CD4-positive, alpha-beta memory T cell (primary cell): ENCODE measurements at regions not wholly inside any gene's neighbourhood (a gene's known extent, or its start where the extent isn't known, plus 50 kb on each side); places are given as distances from the start of the nearest gene placed in this dataset.

Experiments used
- CTCF ChIA-PET: fragments of 350-600 bp; sonication (Branson Sonifier 250); formaldehyde crosslinking; loops from one replicate; lab custom pipeline; 2021; ENCODE audit warnings: inconsistent platforms; ENCODE audit not compliant: partially characterized antibody; lab: Charles Lee
- POLR2A ChIA-PET: fragments of 350-600 bp; sonication (Branson Sonifier 250); formaldehyde crosslinking; loops from one replicate; lab custom pipeline; 2021; ENCODE audit not compliant: partially characterized antibody; lab: Charles Lee
- DNase-seq, 5 donors: peaks; one replicate each; pipeline versions ENCODE4 v3.0.0 to v3.0.0-alpha.2; 2020 to 2022; ENCODE audit warnings: mixed read lengths in 1 of 5
- H3K27ac ChIP-seq: one replicate; pipeline ENCODE4 v1.7.0; 2013; ENCODE audit warnings: low read depth, low read length
- H3K27me3 ChIP-seq: 2 replicates; pipeline ENCODE4 v1.7.0; 2013; ENCODE audit warnings: mild to moderate bottlenecking, low read length, moderate library complexity; ENCODE audit not compliant: insufficient read depth
- H3K36me3 ChIP-seq: 2 replicates; pipeline ENCODE4 v1.7.0; 2013; ENCODE audit warnings: mild to moderate bottlenecking, low read length, moderate library complexity; ENCODE audit not compliant: insufficient read depth
- H3K4me1 ChIP-seq: 2 replicates; pipeline ENCODE4 v1.7.0; 2013; ENCODE audit warnings: mild to moderate bottlenecking, low read length, moderate library complexity; ENCODE audit not compliant: insufficient read depth
- H3K4me3 ChIP-seq, 2 donors: one replicate each; pipeline ENCODE4 v1.7.0; 2013; ENCODE audit warnings: low read length in 2 of 2, mild to moderate bottlenecking in 1 of 2
- H3K9me3 ChIP-seq, 2 donors: one replicate each; pipeline ENCODE4 v1.7.0; 2013; ENCODE audit warnings: low read length in 2 of 2, control low read depth in 1 of 2; ENCODE audit not compliant: control insufficient read depth in 1 of 2
- H3K27ac Mint-ChIP-seq, 7 donors: one replicate each; pipeline ENCODE4 v1.8.0; 2020 to 2021; ENCODE audit warnings: mixed read lengths in 7 of 7, mild to moderate bottlenecking in 6 of 7, inconsistent platforms in 3 of 7, moderate library complexity in 3 of 7
- H3K27me3 Mint-ChIP-seq, 2 donors: one replicate each; pipeline ENCODE4 v1.8.0; 2020 to 2021; ENCODE audit warnings: mixed read lengths in 2 of 2
- H3K36me3 Mint-ChIP-seq, 2 donors: one replicate each; pipeline ENCODE4 v1.8.0; 2020 to 2021; ENCODE audit warnings: mixed read lengths in 2 of 2, inconsistent platforms in 1 of 2, mild to moderate bottlenecking in 1 of 2
- H3K4me1 Mint-ChIP-seq, 4 donors: one replicate each; pipeline ENCODE4 v1.8.0; 2020 to 2021; ENCODE audit warnings: mixed read lengths in 4 of 4, mild to moderate bottlenecking in 1 of 4
- H3K4me3 Mint-ChIP-seq, 8 donors: one replicate each; pipeline ENCODE4 v1.8.0; 2020 to 2021; ENCODE audit warnings: mixed read lengths in 8 of 8, mild to moderate bottlenecking in 7 of 8, moderate library complexity in 6 of 8, inconsistent platforms in 3 of 8
- H3K9me3 Mint-ChIP-seq, 8 donors: one replicate each; pipeline ENCODE4 v1.8.0; 2020 to 2021; ENCODE audit warnings: mixed read lengths in 8 of 8, mild to moderate bottlenecking in 5 of 8, inconsistent platforms in 3 of 8, moderate library complexity in 1 of 8
- intact Hi-C: fragments of 100-400 bp; cut with micrococcal nuclease; formaldehyde crosslinking; loops from one replicate; pipeline ENCODE4 v1.15.1; 2023

GRCh38 chr13:73870970-73871935 lies 263.0 kb downstream of the KLF12 start:
- Histone ChIP-seq H3K9me3 (no peaks in the 10 kb centered on the region), H3K4me1 (peaks cover 42% of the 10 kb centered on the region), H3K36me3 (no peaks in the 10 kb centered on the region), H3K27ac (no peak overlapping the region), H3K4me3 (no peak overlapping the region), H3K27me3 (no peaks in the 10 kb centered on the region)
- peak overlapping the region; percentile 36 to 84 (median 69) for H3K27ac Mint-ChIP-seq
- H3K27me3 Mint-ChIP-seq: no peaks in the 10 kb centered on the region
- intact Hi-C loops: no loop called here
- CTCF ChIA-PET: no interaction called here
- POLR2A ChIA-PET: interaction anchor here (2.6 kb wide), 1 partner anchor 11 kb away, joined by 11 read pairs; no protein-coding TSS in a partner anchor
- H3K36me3 Mint-ChIP-seq: peaks cover 0 to 3% of the 10 kb centered on the region in 2 donors
- no peak for DNase-seq
- H3K9me3 Mint-ChIP-seq: peaks cover 0 to under 1% (median 0%) of the 10 kb centered on the region in 8 donors
- peaks cover 39 to 52% (median 52%) of the 10 kb centered on the region in 4 donors for H3K4me1 Mint-ChIP-seq
- H3K4me3 Mint-ChIP-seq: peak overlapping the region in 4 of 8 donors; percentile 40 to 52 (median 46)

GRCh38 chr13:73870036-73870741 lies 264.0 kb downstream of the KLF12 start:
- no peaks in the 10 kb centered on the region for H3K27me3 ChIP-seq
- H3K4me1 ChIP-seq: peaks cover 50% of the 10 kb centered on the region
- ChIA-PET POLR2A (interaction anchor here (2.6 kb wide), 1 partner anchor 10 kb away, joined by 11 read pairs; no protein-coding TSS in a partner anchor), CTCF (no interaction called here)
- no peak for DNase-seq
- H3K9me3 Mint-ChIP-seq: no peaks in the 10 kb centered on the region
- H3K36me3 Mint-ChIP-seq: peaks cover 0 to 3% of the 10 kb centered on the region in 2 donors
- no peaks in the 10 kb centered on the region for H3K9me3 ChIP-seq
- H3K4me3 ChIP-seq: no peak overlapping the region
- no peak overlapping the region for H3K27ac ChIP-seq
- H3K36me3 ChIP-seq: no peaks in the 10 kb centered on the region
- H3K4me3 Mint-ChIP-seq: no peak overlapping the region
- H3K27me3 Mint-ChIP-seq: no peaks in the 10 kb centered on the region
- H3K4me1 Mint-ChIP-seq: peaks cover 45 to 63% (median 57%) of the 10 kb centered on the region in 4 donors
- intact Hi-C loops: no loop called here
- peak overlapping the region; percentile 36 to 81 (median 69) for H3K27ac Mint-ChIP-seq

GRCh38 chr13:73865027-73865426 lies 269.2 kb downstream of the KLF12 start:
- no peak overlapping the region for H3K4me3 ChIP-seq
- no peaks in the 10 kb centered on the region for H3K27me3 Mint-ChIP-seq
- H3K36me3 Mint-ChIP-seq: no peaks in the 10 kb centered on the region
- H3K27me3 ChIP-seq: no peaks in the 10 kb centered on the region
- peak overlapping the region in 1 of 8 donors; percentile 6 for H3K4me3 Mint-ChIP-seq
- DNase-seq: no peak
- H3K4me1 ChIP-seq: peaks cover 73% of the 10 kb centered on the region
- H3K9me3 ChIP-seq: no peaks in the 10 kb centered on the region
- ChIA-PET CTCF (interaction anchor here (0.8 to 1.6 kb wide), 3 partner anchors 12 to 16 kb away, joined by 3 to 5 read pairs (median 5); no protein-coding TSS in a partner anchor), POLR2A (no interaction called here)
- peaks cover 49 to 59% (median 56%) of the 10 kb centered on the region in 4 donors for H3K4me1 Mint-ChIP-seq
- H3K27ac ChIP-seq: no peak overlapping the region
- no peaks in the 10 kb centered on the region for H3K36me3 ChIP-seq
- no peaks in the 10 kb centered on the region for H3K9me3 Mint-ChIP-seq
- peak overlapping the region in 6 of 7 donors; percentile 28 to 62 (median 55) for H3K27ac Mint-ChIP-seq
- intact Hi-C loops: loop anchor here (10.0 kb wide), 1 partner anchor 270 kb away; the partner anchor contains the start of gene KLF12

GRCh38 chr13:73861136-73861535 lies 273.1 kb downstream of the KLF12 start:
- intact Hi-C loops: loop anchor here (10.0 kb wide), 1 partner anchor 274 kb away; the partner anchor contains the start of gene KLF12

GRCh38 chr13:73860501-73860900 lies 273.7 kb downstream of the KLF12 start:
- no peaks in the 10 kb centered on the region for H3K27me3 ChIP-seq
- Mint-ChIP-seq H3K27ac (peak overlapping the region; percentile 69 to 94 (median 90)), H3K4me3 (peak overlapping the region; percentile 55 to 82 (median 76)), H3K9me3 (no peaks in the 10 kb centered on the region), H3K27me3 (no peaks in the 10 kb centered on the region), H3K4me1 (peaks cover 43 to 55% (median 49%) of the 10 kb centered on the region in 4 donors), H3K36me3 (peaks cover 9 to 11% of the 10 kb centered on the region in 2 donors)
- ChIA-PET POLR2A (interaction anchor here (0.9 to 3.0 kb wide), 9 partner anchors 10 to 428 kb away, joined by 3 to 12 read pairs (median 5); partner anchors contain the start of gene KLF12), CTCF (interaction anchor here (0.8 to 2.3 kb wide), 5 partner anchors 9 to 427 kb away, joined by 3 to 16 read pairs (median 4); no protein-coding TSS in a partner anchor)
- no peak overlapping the region for H3K4me3 ChIP-seq
- H3K36me3 ChIP-seq: no peaks in the 10 kb centered on the region
- H3K27ac ChIP-seq: peak overlapping the region; percentile 42
- H3K4me1 ChIP-seq: peaks cover 74% of the 10 kb centered on the region
- DNase-seq: no peak
- intact Hi-C loops: loop anchor here (10.0 kb wide), 1 partner anchor 274 kb away; the partner anchor contains the start of gene KLF12
- H3K9me3 ChIP-seq: no peaks in the 10 kb centered on the region

More at GRCh38 chr13:73861136-73861535, 273.1 kb downstream of the KLF12 start:
- peak overlapping the region in 7 of 8 donors; percentile 9 to 78 (median 55) for H3K4me3 Mint-ChIP-seq
- no peaks in the 10 kb centered on the region for H3K27me3 Mint-ChIP-seq
- peaks cover 48 to 57% (median 54%) of the 10 kb centered on the region in 4 donors for H3K4me1 Mint-ChIP-seq
- ChIA-PET POLR2A (interaction anchor here (1.8 to 3.0 kb wide), 2 partner anchors 10 to 272 kb away, joined by 11 to 12 read pairs; partner anchors contain the start of gene KLF12), CTCF (interaction anchor here (0.8 kb wide), 1 partner anchor 94 kb away, joined by 3 read pairs; no protein-coding TSS in a partner anchor)
- H3K27me3 ChIP-seq: no peaks in the 10 kb centered on the region
- peak overlapping the region; percentile 33 to 86 (median 66) for H3K27ac Mint-ChIP-seq
- H3K36me3 Mint-ChIP-seq: peaks cover 3 to 6% of the 10 kb centered on the region in 2 donors
- H3K9me3 ChIP-seq: no peaks in the 10 kb centered on the region
- no peaks in the 10 kb centered on the region for H3K36me3 ChIP-seq
- no peak overlapping the region for H3K4me3 ChIP-seq
- H3K4me1 ChIP-seq: peaks cover 80% of the 10 kb centered on the region
- no peak overlapping the region for H3K27ac ChIP-seq
- no peaks in the 10 kb centered on the region for H3K9me3 Mint-ChIP-seq
- DNase-seq: peak in 2 of 5 donors; percentile 9 to 39

GRCh38 chr13:73859841-73860240 lies 274.4 kb downstream of the KLF12 start:
- H3K36me3 Mint-ChIP-seq: peaks cover 13 to 18% of the 10 kb centered on the region in 2 donors
- Histone ChIP-seq H3K36me3 (no peaks in the 10 kb centered on the region), H3K9me3 (no peaks in the 10 kb centered on the region), H3K27me3 (no peaks in the 10 kb centered on the region), H3K4me1 (peaks cover 68% of the 10 kb centered on the region), H3K27ac (peak overlapping the region; percentile 42), H3K4me3 (peak overlapping the region in 1 of 2 donors; percentile 29)
- peak overlapping the region; percentile 68 to 82 (median 78) for H3K4me3 Mint-ChIP-seq
- intact Hi-C loops: loop anchor here (10.0 kb wide), 1 partner anchor 275 kb away; the partner anchor contains the start of gene KLF12
- ChIA-PET POLR2A (interaction anchor here (0.6 to 3.0 kb wide), 12 partner anchors 10 to 429 kb away, joined by 3 to 12 read pairs (median 4); partner anchors contain the start of gene KLF12), CTCF (interaction anchor here (0.8 to 2.3 kb wide), 5 partner anchors 8 to 427 kb away, joined by 3 to 16 read pairs (median 4); no protein-coding TSS in a partner anchor)
- H3K9me3 Mint-ChIP-seq: no peaks in the 10 kb centered on the region
- peak; percentile 41 to 59 (median 57) for DNase-seq
- no peaks in the 10 kb centered on the region for H3K27me3 Mint-ChIP-seq
- peaks cover 37 to 49% (median 47%) of the 10 kb centered on the region in 4 donors for H3K4me1 Mint-ChIP-seq
- H3K27ac Mint-ChIP-seq: peak overlapping the region; percentile 69 to 94 (median 90)
